ENCODE measurements at regions not wholly inside any gene's neighbourhood (a gene's known extent, or its start where the extent isn't known, plus 50 kb on each side); places are given as distances from the start of the nearest gene placed in this dataset.
"Not testable (repeated sequence)": the region's sequence is repeated elsewhere in the genome, so short reads cannot be mapped to it uniquely, and the experiment has no call there.

- DNase-seq: no peak
Measured at GRCh38 chr15:99464137-99464536, 101.6 kb upstream of the MEF2A start.

GRCh38 chr15:99466701-99467337 lies 99.0 kb upstream of the MEF2A start:
- DNase-seq: no peak

- no peak for DNase-seq
Measured at GRCh38 chr15:99467338-99467720, 98.5 kb upstream of the MEF2A start.

DNA sequence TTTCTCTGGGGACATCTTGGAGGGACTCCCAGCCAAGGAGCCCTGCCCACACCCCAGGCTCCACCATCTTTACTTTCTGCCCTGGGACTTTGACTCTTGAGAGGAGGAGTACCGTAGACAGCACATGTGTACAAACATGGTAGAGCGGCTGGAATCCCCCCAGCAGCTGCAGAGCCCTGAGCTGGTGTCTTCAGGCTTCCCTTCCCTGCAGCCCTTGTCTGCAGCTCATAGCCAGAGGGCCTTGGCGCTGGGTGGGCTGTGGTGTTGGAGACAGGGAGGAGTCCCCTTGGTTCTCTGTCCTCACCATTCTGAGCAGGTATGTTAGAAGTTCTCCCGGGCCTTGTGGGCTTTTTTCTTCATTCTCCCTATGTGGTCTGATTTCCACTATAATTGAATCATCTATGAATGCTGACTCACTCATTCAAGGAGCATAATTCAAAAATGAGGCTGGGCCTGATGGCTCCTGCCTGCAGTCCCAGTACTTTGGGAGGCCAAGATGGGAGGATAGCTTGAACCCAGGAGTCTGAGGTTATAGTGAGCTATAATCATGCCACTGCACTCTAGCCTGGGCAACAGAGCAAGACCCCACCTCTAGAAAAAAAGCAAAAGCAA lies 97.8 kb upstream of the MEF2A start:
- no peak for DNase-seq

DNA sequence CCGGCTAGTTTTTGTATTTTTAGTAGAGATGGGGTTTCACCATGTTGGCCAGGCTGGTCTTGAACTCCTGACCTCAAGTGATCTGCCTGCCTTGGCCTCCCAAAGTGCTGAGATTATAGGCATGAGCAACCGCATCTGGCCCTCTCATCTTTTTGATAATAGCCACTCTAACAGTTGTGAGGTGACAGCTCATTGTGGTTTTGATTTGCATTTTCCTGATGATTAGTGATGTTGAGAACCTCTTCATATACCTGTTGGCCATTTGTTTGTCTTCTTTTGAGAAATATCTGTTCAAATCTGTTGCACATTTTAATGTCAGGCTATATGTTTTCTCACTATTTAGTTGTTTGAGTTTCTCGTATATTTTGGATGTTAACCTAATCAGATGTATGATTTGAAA lies 95.6 kb upstream of the MEF2A start:
- DNase-seq: not testable (repeated sequence)

- no peak for DNase-seq
Measured at GRCh38 chr15:99472416-99473145, 93.2 kb upstream of the MEF2A start.

DNA sequence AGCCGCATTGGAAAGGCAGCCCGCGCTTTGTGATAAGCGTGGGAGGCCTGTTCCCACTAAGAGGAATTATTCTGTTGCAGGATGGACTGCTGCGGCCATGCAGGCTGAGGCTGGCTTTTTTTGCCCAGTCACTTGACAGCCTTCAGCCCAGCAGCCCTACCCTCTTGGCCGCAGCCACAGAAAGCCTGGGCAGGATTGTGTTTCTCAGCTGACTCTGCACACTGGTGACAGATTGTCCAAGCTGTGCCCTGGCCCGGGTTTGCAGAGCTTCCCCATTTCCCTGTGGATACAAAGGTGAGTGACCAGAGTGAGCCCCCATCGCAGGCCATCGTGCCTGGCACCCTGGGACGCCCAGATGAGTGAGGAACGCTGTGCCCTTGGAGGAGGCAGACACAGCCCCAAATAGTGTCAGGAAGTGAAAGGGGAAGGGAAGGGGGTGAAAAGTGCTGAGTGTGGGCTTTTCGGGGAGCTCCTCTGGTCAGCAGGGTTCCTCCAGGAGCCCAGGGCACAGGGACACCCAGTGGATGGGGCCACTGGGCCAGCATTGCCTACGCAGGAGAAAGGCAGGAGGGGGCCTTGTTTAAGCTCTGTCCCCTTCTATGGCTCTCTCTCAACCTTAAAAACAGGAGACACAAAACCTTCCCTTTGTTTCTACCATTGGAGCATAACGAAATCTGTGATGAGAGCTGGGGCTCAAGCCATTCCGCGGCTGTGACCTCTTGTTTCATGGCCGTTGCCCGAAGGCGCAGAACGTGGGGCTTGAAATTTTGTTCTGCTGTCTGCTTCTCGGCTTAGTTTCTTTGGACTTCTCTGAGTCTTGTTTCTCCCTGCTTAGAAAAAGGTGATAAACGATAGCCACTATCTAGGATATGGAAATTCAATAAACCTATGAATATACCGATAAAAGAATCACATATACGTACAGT lies 91.5 kb upstream of the MEF2A start:
- no peak for DNase-seq

DNA sequence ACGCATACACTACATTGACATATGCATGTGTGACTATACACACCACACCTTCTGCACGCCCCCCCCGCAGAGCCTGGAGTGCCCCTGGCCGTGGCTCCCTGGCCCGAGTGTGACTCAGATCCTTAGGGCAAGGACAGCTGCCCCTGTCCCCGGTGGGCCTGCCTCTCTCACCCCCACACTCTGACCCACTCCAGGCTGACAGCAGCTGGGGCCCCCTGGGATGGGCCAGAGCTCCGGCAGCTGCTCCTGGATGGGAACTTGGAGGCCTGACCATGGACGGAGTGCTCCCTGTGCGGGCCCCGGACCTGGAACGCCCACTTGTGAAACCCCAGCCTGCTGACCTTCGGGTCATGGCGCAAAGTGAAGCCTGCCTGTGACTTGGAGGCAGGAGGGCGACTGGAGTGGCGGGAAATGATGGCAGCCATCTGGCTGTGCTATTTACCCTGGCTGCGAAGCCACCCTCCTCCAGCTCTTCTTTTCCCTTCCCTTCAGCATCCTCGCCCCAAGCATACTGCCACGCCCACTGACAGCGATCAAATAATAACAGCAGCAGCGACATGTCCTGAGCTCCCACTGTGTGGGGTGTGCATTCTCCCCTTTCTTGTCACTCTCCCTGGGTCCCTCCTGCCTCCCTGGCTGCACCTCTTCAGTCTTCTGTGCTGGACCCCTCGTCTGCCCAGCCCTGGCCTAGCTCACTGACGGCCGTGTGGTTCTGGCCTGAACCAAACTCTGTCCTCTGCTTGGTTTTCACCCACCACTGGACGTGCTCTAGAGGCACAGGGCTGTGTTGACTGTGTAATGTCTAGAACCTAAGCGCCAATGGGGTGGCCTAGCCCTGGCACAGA lies 90.7 kb upstream of the MEF2A start:
- no peak for DNase-seq

DNA sequence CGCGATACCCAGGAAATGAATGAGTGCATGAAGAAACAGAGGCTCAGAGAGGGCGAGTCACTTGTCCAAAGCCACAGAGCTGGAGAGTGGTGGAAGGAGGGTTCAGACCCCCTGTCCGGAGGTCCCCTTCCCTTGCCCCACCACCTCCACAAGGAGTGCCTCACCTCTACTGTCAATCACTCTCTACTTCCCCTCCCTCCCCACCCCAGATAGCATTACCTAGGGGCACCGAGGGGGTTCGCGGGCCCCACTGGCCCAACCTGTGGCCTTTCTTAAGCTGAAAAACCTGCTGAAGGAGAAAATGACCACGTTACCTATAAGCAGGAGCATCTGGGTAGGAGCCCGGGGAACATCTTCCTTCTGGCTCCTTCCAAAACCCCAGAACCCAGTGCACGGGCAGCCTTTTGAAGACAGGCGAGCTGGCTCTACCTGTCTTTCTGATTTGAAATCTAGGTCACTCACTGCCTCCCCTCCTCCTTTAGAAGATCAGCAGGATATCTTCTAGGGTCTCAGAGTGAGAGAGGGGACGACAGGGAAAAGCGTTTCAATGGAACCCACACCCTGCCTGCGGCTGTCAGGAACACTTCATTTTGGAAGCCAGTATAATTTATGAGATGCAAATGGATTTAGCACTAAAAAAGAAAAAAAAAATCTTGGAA lies 89.9 kb upstream of the MEF2A start:
- DNase-seq: no peak

- no peak for DNase-seq
Measured at GRCh38 chr15:99476413-99477222, 89.2 kb upstream of the MEF2A start.

GRCh38 chr15:99477791-99478471 lies 87.9 kb upstream of the MEF2A start:
- DNase-seq: no peak

GRCh38 chr15:99478977-99479376 lies 86.8 kb upstream of the MEF2A start:
- DNase-seq: no peak

DNA sequence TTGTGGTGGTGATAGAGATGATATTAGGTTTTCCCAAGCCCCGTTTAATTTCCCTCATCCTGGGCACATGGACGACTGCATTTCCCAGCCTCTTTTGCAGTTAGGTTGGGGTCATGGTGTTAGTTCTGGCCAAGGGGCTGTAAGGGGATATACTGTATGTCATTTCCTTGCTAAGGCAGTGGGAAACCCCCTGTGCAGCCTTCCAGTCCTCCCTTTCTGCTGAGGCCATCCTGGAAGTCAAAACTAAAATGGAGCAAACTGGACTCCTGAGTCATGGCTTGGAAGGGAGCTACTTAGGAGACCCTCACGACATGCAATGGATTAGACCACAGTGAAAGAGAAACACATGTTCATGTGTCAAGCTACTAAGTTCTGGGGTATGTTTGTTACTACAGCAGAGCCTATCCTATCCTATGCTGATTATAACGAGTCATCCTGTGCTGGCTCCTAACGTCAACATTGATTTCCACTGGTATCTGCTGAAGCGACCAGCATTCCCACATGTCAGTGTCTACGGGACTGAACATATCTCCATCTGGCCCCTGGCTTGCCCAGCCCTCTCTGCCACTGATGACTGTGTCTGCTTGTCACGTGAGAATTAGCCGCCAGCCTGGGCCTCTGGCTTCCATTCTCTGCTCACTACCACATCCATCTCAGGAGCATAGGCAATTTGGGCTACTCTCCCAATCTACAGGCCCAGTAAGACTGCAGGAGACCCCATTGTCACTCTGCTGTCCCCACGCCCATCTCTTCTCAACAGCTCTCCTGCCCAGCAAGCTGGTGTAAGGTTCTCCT lies 85.6 kb upstream of the MEF2A start:
- DNase-seq: no peak

- no peak for DNase-seq
Measured at GRCh38 chr15:99481113-99481950, 84.5 kb upstream of the MEF2A start.

DNA sequence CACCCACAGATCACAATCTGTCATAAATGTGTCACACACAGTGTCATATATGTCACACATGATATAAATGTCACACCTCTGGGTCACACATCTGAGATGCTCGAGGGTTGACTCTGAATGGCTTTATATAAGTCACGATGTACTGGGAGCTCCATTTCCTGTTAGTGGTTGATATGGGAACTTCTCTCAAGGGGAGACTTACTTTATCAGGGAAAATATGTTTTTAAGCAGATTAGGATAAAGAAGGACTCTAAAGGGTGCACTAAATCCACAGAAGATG lies 83.9 kb upstream of the MEF2A start:
- no peak for DNase-seq

DNA sequence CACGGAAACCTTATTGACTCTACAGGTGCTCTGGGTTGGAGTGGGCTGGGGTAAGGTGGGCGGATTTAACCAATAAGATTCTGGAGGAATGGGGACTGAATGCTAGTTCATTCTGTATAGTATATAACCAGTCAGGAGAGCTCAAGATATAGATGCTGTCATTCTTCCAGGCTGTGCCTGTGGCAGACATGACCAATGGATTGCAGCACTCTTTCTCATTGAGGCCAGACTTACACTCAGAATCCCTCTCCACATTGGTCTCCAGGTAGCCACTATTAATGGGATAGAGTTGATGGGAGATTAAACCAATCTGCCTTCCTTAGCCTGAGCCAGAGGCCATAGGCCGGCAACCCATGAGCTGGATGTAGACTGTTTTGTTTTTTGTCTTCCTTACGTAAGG lies 82.8 kb upstream of the MEF2A start:
- DNase-seq: no peak

DNA sequence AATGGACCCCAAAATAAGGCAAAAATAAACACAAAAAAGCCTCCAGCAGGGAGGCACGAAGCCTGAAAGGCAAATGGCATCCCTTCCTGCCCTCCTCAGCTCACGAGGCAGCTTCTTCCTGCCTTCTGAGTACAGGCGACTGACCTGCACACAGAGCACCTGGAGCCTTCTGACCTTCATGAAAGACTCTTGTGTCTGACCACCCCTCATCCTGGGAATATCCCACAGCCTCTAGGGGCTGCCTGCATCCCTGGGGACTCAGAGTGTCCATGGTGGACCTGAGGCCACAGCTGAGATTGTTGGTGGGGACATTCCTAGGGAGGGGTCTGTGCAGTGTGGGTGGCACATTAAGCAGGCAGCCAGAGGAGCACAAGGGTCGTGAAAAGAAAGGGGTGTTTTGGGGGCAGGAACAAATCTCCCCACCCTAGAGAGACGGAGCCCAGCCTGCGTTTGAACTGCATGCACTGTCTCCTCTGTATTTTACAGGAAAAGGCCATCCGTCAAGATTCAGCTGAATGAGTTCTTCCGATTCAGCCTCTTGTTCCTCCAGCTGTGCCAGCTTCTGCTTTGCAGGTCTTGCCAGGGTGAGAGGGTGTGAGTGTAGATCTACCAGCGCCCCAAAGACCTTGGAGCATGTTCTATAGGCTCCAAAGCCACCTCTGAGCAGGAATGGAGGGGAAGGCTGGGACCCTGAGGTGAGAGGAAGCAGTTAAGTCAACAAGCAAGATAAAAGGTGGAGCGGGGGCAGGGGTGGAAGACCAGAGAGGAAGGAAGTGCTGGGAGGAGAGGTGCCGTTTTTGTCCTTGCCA lies 80.4 kb upstream of the MEF2A start:
- DNase-seq: no peak

DNA sequence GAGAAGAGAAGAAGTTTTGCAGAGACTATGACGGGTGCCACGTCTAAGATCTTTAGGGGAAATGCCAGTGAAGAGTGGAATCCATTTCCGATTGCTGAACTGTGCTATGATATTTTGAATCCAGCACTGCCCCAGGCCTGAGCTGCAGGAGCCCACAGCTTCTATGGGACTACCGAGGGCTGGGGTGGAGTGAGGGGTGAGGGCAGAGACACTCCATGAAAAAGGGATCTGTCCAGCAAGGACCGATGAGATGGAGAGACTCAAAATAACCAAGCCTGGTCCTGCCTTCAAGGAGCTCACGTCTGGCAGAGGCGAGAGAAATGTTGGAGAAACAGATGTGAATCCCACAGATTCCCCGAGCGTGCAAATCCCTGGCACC lies 79.8 kb upstream of the MEF2A start:
- DNase-seq: no peak

Data from NCI-H748 treated with DMSO at 0.1 percent for 48 hours (cell line).